ENCODE measurements at regions not wholly inside any gene's neighbourhood (a gene's known extent, or its start where the extent isn't known, plus 50 kb on each side); places are given as distances from the start of the nearest gene placed in this dataset.
"Not testable (repeated sequence)": the region's sequence is repeated elsewhere in the genome, so short reads cannot be mapped to it uniquely, and the experiment has no call there.

GRCh38 chr10:105733924-105734323, 1092.8 kb downstream of the SORCS3 start:
- POLR2A ChIA-PET, result no interaction called here
- no peaks in the 10 kb centered on the region for H3K79me2 ChIP-seq (ENCODE audit: insufficient read depth, low read depth, low read length)
- intact Hi-C loops (cut with micrococcal nuclease; ENCODE audit: unreplicated experiment), result no loop called here
- no peaks in the 10 kb centered on the region for H4K20me1 ChIP-seq (ENCODE audit: insufficient read depth, low read length)
- TF ChIP-seq EZH2phosphoT487 (IDR thresholded peaks at IDR 0.05; ENCODE audit: borderline replicate concordance, low read depth, low read length), result no peak
- no peak for TF ChIP-seq CTCF (conservative IDR thresholded peaks at IDR 0.05; ENCODE audit: low read length)
- CTCF ChIA-PET (ENCODE audit: unreplicated experiment), result no interaction called here
- H2AFZ ChIP-seq (ENCODE audit: low read length), result no peak overlapping the region
- no peak for DNase-seq (ENCODE audit: low spot score)
- no peaks in the 10 kb centered on the region for H3K9me3 ChIP-seq (ENCODE audit: low read length)
- no peak overlapping the region for H3K4me3 ChIP-seq (ENCODE audit: low read depth, low read length, poor library complexity, severe bottlenecking)
- BruUV-seq (replicated peaks), result no TSS peak
- H3K36me3 ChIP-seq (ENCODE audit: insufficient read depth, low read length), result no peaks in the 10 kb centered on the region
- H3K27ac ChIP-seq (ENCODE audit: low read depth, low read length, poor library complexity, severe bottlenecking), result no peak overlapping the region
- H3K4me2 ChIP-seq (ENCODE audit: low read length), result no peak overlapping the region
- H3K9me2 ChIP-seq (ENCODE audit: insufficient read depth, low read length), result no peaks in the 10 kb centered on the region
- no peaks in the 10 kb centered on the region for H3K4me1 ChIP-seq (ENCODE audit: insufficient read depth, low read length, poor library complexity, severe bottlenecking)

- BruUV-seq (replicated peaks), result no TSS peak
- CTCF ChIA-PET (ENCODE audit: unreplicated experiment), result no interaction called here
Observed at GRCh38 chr10:105729428-105729827, 1088.3 kb downstream of the SORCS3 start.

GRCh38 chr10:105727586-105727985, 1086.5 kb downstream of the SORCS3 start:
- H3K36me3 ChIP-seq (ENCODE audit: insufficient read depth, low read length); H4K20me1 ChIP-seq (ENCODE audit: insufficient read depth, low read length); H3K4me1 ChIP-seq (ENCODE audit: insufficient read depth, low read length, poor library complexity, severe bottlenecking); BruUV-seq (replicated peaks); H3K79me2 ChIP-seq (ENCODE audit: insufficient read depth, low read depth, low read length); H3K9me3 ChIP-seq (ENCODE audit: low read length); POLR2A ChIA-PET; H3K9me2 ChIP-seq (ENCODE audit: insufficient read depth, low read length); H3K4me3 ChIP-seq (ENCODE audit: low read depth, low read length, poor library complexity, severe bottlenecking); H3K4me2 ChIP-seq (ENCODE audit: low read length); CTCF ChIA-PET (ENCODE audit: unreplicated experiment); H2AFZ ChIP-seq (ENCODE audit: low read length); DNase-seq (ENCODE audit: low spot score); intact Hi-C loops (cut with micrococcal nuclease; ENCODE audit: unreplicated experiment); H3K27ac ChIP-seq (ENCODE audit: low read depth, low read length, poor library complexity, severe bottlenecking): not testable (repeated sequence)

More at GRCh38 chr10:105729428-105729827, 1088.3 kb downstream of the SORCS3 start:
- intact Hi-C loops (cut with micrococcal nuclease; ENCODE audit: unreplicated experiment), result no loop called here
- H3K4me3 ChIP-seq (ENCODE audit: low read depth, low read length, poor library complexity, severe bottlenecking), result no peak overlapping the region
- no peaks in the 10 kb centered on the region for H3K9me2 ChIP-seq (ENCODE audit: insufficient read depth, low read length)
- H2AFZ ChIP-seq (ENCODE audit: low read length), result no peak overlapping the region
- H3K79me2 ChIP-seq (ENCODE audit: insufficient read depth, low read depth, low read length), result no peaks in the 10 kb centered on the region
- no peaks in the 10 kb centered on the region for H3K4me1 ChIP-seq (ENCODE audit: insufficient read depth, low read length, poor library complexity, severe bottlenecking)
- H3K4me2 ChIP-seq (ENCODE audit: low read length), result no peak overlapping the region
- H3K27ac ChIP-seq (ENCODE audit: low read depth, low read length, poor library complexity, severe bottlenecking), result no peak overlapping the region
- no peaks in the 10 kb centered on the region for H3K9me3 ChIP-seq (ENCODE audit: low read length)
- TF ChIP-seq EZH2phosphoT487 (IDR thresholded peaks at IDR 0.05; ENCODE audit: borderline replicate concordance, low read depth, low read length) (no peak), CTCF (conservative IDR thresholded peaks at IDR 0.05; ENCODE audit: low read length) (no peak)
- no peaks in the 10 kb centered on the region for H4K20me1 ChIP-seq (ENCODE audit: insufficient read depth, low read length)
- DNase-seq (ENCODE audit: low spot score), result no peak
- POLR2A ChIA-PET, result no interaction called here
- no peaks in the 10 kb centered on the region for H3K36me3 ChIP-seq (ENCODE audit: insufficient read depth, low read length)
